ENCODE measurements at regions not wholly inside any gene's neighbourhood (a gene's known extent, or its start where the extent isn't known, plus 50 kb on each side); places are given as distances from the start of the nearest gene placed in this dataset.
"Not testable (repeated sequence)": the region's sequence is repeated elsewhere in the genome, so short reads cannot be mapped to it uniquely, and the experiment has no call there.

DNA sequence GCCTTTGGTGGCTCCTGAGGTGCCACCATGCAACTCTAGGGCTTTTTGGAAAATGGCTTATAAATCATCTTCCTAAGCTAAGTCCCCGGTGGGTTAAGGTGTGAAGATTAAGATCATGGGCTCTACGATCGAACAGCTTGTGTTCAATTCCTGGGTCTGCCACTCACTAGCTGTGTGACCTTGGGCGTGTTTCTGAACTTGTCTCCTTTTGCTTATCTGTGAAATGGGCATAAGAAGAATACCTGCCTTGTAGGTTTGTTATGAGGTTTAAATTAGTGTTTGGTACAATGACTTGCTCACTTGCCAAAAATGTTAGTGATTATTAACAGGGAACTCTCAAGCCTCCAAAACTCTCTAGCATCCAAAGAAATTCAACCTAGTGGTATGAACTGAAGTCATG lies 119.2 kb upstream of the PITX1 start:
- DNase-seq: no peak
- CTCF ChIA-PET: no interaction called here
- Mint-ChIP-seq H3K27ac (no peak overlapping the region), H3K9me3 (peaks cover 3% of the 10 kb centered on the region), H3K4me1 (no peaks in the 10 kb centered on the region), H3K36me3 (ENCODE audit: low read depth) (no peaks in the 10 kb centered on the region), H3K27me3 (peaks cover 2% of the 10 kb centered on the region), H3K4me3 (no peak overlapping the region)
- POLR2A ChIA-PET: no interaction called here

DNA sequence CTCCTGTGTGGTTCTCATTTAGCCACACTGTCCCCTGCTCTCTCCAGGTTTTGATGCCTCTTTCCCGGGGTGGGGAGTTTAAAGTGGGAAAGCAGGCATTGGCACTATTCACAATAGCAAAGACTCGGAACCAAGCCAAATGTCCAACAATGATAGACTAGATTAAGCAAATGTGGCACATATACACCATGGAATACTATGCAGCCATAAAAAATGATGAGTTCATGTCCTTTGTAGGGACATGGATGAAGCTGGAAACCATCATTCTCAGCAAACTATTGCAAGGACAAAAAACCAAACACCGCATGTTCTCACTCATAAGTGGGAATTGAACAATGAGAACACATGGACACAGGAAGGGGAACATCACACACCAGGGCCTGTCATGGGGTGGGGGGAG lies 117.6 kb upstream of the PITX1 start:
- DNase-seq; H3K27me3 Mint-ChIP-seq; H3K9me3 Mint-ChIP-seq; H3K4me3 Mint-ChIP-seq; H3K27ac Mint-ChIP-seq; H3K4me1 Mint-ChIP-seq; POLR2A ChIA-PET; H3K36me3 Mint-ChIP-seq (ENCODE audit: low read depth); CTCF ChIA-PET: not testable (repeated sequence)

DNA sequence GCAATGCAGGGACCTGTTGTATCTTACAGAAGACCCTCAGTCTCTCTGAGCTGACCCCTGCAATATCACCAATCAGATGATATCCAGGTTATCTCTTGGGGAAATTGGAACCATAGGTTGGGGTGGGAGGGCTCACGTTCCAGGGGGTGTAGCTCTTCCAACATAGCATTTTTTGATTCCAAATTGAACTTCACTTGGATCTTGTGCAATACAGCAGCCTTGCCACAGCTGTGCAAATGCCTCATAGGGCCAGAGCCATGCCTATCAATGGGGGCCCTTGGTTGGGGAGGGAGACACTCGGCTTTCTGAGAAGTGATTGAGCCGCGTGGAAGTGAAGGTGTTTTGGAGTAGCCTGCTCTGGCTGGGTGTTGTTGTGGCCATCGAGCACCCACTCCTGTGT lies 117.2 kb upstream of the PITX1 start:
- no peak for DNase-seq
- peaks cover 2% of the 10 kb centered on the region for H3K9me3 Mint-ChIP-seq
- ChIA-PET CTCF (no interaction called here), POLR2A (no interaction called here)
- no peaks in the 10 kb centered on the region for H3K36me3 Mint-ChIP-seq (ENCODE audit: low read depth)
- H3K4me3 Mint-ChIP-seq: no peak overlapping the region
- no peak overlapping the region for H3K27ac Mint-ChIP-seq
- H3K27me3 Mint-ChIP-seq: peaks cover 9% of the 10 kb centered on the region
- no peaks in the 10 kb centered on the region for H3K4me1 Mint-ChIP-seq

DNA sequence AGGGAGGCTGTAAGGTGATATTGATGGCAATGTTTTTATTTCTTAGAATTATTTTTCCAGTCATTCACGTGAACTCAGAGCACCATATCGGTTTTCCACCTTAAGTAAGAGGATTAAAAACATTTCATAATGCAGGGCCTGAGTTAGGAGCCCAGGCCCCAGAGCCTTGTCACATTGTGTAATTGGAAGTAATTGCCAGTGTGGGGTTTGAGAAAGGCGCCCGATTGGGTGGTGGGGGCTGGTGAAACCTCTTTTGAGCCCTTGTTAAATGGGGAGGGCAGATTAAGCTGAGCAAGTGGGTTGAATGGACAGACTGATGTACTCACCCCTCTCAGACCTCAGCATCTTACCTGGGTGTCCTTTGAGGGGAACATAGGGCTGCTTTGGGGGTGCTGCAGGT lies 116.7 kb upstream of the PITX1 start:
- Mint-ChIP-seq H3K4me1 (no peaks in the 10 kb centered on the region), H3K27me3 (peaks cover 10% of the 10 kb centered on the region), H3K9me3 (peaks cover 2% of the 10 kb centered on the region), H3K4me3 (no peak overlapping the region), H3K27ac (no peak overlapping the region), H3K36me3 (ENCODE audit: low read depth) (no peaks in the 10 kb centered on the region)
- ChIA-PET POLR2A (no interaction called here), CTCF (no interaction called here)
- DNase-seq: no peak

DNA sequence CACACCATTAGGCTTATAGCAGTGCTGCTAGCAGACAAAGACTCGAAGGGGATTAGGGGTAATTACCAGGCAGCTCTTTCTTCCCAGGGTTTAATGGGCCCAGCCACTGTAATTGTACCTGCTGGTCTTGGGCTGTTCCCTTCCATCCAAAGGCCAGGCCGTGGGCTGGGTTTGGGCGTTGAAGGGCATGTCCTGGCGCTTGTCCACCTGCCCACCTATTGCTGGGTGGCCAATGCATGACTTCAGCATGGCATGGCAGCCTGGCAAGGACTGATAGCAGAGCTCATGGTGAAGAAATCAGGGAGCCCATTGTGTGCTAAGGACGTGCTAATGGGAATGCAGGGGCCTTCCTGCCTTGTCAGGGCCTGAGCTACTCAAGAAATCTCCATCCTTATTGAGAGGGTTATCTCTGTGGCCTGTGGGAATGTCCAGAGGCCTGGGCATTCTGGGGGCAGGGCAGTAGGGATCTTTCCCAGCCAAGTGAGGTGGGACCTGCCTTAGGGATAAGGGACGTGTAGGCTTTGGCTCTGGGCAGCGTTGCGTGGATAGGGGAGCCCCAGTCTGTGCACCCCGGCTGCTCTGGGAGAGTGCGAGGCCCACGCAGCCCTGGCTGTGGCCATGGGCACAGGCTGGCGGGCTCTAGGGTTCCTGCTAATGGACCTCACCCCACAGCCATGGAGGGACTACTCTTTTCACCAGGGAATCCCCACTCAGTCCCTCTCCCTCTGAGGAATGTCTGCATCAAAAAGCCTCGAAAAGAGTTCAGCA lies 116.1 kb upstream of the PITX1 start:
- ChIA-PET POLR2A (no interaction called here), CTCF (no interaction called here)
- DNase-seq: no peak
- Mint-ChIP-seq H3K36me3 (ENCODE audit: low read depth) (no peaks in the 10 kb centered on the region), H3K4me3 (no peak overlapping the region), H3K4me1 (no peaks in the 10 kb centered on the region), H3K27me3 (peaks cover 13% of the 10 kb centered on the region), H3K27ac (no peak overlapping the region), H3K9me3 (peaks cover 2% of the 10 kb centered on the region)

DNA sequence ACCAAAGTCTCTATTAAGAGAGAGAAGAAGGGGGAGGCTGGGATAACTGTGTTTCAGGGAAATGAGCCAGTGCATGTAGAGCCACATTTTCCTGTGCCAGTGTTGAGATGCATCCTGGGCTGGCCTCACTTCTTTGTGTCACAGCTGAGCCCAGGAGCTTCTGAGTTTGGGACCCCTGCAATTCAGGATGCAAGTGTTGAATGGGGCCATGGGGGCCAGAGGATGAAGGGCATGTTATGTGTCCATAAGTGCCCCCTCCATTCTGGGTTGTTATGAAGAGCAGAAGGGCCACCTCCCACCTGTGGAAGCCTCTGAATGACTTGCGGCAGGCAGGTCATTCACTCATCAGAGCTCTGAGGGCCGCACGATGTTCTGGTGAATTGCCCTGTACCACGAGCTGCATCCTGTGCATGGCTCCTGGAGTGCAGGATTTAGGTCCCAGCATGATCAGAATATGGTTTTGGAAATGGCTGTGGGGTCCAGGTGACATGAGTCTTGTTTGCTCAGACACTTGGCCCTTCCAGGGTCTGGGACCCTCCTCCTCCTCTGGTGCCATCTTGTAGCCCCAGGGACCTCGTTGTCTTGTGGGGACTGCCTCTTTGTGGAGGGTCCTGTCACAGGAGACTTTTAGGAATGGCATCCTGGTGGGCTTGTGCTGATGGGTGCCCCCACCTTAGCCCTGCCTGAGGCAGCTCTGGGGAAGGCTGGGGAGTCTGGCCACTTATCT lies 115.4 kb upstream of the PITX1 start:
- Mint-ChIP-seq H3K4me1 (no peaks in the 10 kb centered on the region), H3K36me3 (ENCODE audit: low read depth) (no peaks in the 10 kb centered on the region), H3K27me3 (peaks cover 16% of the 10 kb centered on the region), H3K27ac (no peak overlapping the region), H3K9me3 (peaks cover 4% of the 10 kb centered on the region), H3K4me3 (no peak overlapping the region)
- ChIA-PET POLR2A (no interaction called here), CTCF (no interaction called here)
- DNase-seq: no peak

DNA sequence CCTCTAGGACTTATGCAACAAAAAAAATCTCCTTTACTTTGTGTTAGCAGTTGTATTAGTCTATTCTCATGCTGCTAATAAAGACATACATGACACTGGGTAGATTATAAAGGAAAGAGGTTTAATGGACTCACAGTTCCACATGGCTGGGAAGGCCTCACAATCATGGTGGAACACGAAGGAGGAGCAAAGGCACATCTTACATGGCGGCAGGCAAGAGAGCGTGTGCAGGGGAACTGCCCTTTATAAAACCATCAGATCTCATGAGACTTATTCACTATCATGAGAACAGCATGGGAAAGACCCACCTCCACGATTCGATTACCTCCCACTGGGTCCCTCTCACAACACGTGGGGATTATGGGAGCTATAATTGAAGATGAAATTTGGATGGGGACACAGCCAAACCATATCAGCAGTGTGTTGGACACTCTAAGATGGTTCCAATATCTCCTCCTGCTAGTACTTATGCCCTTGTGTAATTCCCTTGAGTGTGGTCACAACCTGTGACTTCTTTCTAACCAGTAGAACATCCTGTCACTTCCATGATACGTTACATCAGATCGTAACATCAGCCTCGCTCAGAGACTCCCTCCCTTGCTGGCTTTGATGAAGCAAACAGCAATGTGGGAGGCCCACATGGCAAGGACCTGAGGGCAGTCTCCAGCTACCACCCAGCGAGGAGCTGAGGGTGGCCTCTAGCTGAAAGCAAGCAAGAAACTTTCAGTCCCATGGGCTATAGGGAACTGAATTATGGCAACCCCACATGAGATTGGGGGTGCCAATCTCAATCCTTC lies 113.5 kb upstream of the PITX1 start:
- POLR2A ChIA-PET: no interaction called here
- H3K4me1 Mint-ChIP-seq: no peaks in the 10 kb centered on the region
- CTCF ChIA-PET: interaction anchor here (0.9 to 1.3 kb wide), 2 partner anchors 24 to 65 kb away, joined by 3 read pairs; no protein-coding TSS in a partner anchor
- no peaks in the 10 kb centered on the region for H3K36me3 Mint-ChIP-seq (ENCODE audit: low read depth)
- no peak overlapping the region for H3K27ac Mint-ChIP-seq
- H3K27me3 Mint-ChIP-seq: peaks cover 17% of the 10 kb centered on the region
- no peak for DNase-seq
- H3K4me3 Mint-ChIP-seq: no peak overlapping the region
- peaks cover 5% of the 10 kb centered on the region for H3K9me3 Mint-ChIP-seq

DNA sequence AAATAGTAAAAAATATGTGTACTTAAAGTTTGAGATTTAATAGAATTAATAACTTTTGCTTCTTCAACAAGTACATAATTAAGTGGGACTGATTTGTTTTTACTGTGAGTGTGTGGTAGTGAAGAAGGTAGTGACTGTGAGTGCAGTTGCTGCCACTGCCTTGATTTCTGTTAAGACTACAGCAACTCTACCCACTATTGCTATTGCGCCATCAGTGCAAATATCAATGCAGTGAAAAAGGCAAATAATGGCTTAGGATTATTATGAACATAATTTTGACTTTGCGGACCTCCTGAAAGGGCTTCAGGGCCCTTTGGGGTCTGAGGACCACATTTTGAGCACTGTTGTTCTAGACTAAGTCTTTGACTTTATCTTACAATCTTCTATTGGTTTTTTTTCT lies 112.0 kb upstream of the PITX1 start:
- no peaks in the 10 kb centered on the region for H3K4me1 Mint-ChIP-seq
- peaks cover 5% of the 10 kb centered on the region for H3K9me3 Mint-ChIP-seq
- peaks cover 17% of the 10 kb centered on the region for H3K27me3 Mint-ChIP-seq
- H3K27ac Mint-ChIP-seq: no peak overlapping the region
- no peak overlapping the region for H3K4me3 Mint-ChIP-seq
- no peaks in the 10 kb centered on the region for H3K36me3 Mint-ChIP-seq (ENCODE audit: low read depth)
- CTCF ChIA-PET: interaction anchor here (1.4 kb wide), 1 partner anchor 18 kb away, joined by 4 read pairs; no protein-coding TSS in a partner anchor
- POLR2A ChIA-PET: no interaction called here
- DNase-seq: no peak

DNA sequence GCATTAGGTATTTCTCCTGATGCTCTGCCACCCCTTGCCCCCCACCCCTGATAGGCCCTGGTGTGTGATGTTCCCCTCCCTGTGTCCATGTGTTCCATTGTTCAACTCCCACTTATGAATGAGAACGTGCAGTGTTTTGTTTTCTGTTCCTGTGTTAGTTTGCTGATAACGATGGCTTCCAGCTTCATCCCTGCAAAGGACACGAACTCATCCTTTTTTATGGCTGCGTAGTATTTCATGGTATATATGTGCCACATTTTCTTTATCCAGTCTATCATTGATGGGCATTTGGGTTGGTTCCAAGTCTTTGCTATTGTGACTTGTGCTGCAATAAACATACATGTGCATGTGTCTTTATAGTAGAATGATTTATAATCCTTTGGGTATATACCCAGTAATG lies 109.7 kb upstream of the PITX1 start:
- H3K9me3 Mint-ChIP-seq; H3K4me1 Mint-ChIP-seq; H3K4me3 Mint-ChIP-seq; DNase-seq; H3K36me3 Mint-ChIP-seq (ENCODE audit: low read depth); POLR2A ChIA-PET; H3K27ac Mint-ChIP-seq; CTCF ChIA-PET: not testable (repeated sequence)
- H3K27me3 Mint-ChIP-seq: peaks cover 22% of the 10 kb centered on the region

DNA sequence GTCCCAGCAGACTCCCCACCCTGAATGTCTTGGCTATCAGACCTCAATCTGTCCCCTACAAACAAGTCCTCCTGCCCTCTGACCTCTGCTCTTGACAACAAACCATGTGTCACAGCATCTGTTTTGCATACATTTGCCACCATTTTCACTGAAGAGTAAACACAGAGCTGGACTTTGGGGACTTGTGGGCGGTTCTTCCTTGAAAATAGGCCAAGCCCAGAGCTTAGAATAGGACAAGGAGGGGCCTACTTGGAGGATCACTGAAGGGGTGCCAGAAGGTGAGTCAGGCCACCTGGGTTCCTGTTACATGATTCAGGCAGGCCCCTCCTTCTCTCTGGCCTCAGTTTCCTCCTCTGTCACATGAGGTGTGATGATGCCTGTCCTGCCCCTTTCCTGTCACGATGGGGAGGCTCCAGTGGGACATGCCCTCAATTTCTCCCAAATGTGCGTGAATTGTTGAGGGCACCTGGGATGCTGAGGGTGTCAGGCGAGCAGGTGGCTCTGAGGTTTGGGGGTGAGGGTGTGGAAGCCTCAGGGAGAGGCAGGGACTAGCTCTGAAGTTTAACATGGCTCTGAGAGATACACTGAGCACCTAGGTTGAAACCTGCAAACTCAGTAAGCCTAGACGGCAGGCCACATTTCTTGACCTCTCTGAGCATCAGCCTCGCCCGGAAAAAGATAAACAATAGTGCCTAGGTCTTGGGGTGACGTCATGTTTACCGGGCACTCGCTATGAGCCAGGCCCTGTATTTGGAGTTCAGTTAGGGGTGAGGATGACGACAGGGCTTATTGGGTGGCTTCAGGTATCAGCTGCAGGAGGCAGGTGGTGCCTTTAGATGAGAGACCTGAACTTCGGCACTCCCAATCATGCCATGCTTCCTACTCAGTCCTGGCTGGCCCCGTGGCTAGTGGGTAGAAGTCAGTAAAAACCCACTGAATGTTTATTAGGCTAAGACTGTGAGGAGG lies 107.6 kb upstream of the PITX1 start:
- Mint-ChIP-seq H3K9me3 (peaks cover 2% of the 10 kb centered on the region), H3K27ac (no peak overlapping the region), H3K27me3 (peaks cover 16% of the 10 kb centered on the region), H3K4me3 (no peak overlapping the region), H3K36me3 (ENCODE audit: low read depth) (no peaks in the 10 kb centered on the region), H3K4me1 (no peaks in the 10 kb centered on the region)
- CTCF ChIA-PET: no interaction called here
- DNase-seq: no peak
- POLR2A ChIA-PET: no interaction called here

DNA sequence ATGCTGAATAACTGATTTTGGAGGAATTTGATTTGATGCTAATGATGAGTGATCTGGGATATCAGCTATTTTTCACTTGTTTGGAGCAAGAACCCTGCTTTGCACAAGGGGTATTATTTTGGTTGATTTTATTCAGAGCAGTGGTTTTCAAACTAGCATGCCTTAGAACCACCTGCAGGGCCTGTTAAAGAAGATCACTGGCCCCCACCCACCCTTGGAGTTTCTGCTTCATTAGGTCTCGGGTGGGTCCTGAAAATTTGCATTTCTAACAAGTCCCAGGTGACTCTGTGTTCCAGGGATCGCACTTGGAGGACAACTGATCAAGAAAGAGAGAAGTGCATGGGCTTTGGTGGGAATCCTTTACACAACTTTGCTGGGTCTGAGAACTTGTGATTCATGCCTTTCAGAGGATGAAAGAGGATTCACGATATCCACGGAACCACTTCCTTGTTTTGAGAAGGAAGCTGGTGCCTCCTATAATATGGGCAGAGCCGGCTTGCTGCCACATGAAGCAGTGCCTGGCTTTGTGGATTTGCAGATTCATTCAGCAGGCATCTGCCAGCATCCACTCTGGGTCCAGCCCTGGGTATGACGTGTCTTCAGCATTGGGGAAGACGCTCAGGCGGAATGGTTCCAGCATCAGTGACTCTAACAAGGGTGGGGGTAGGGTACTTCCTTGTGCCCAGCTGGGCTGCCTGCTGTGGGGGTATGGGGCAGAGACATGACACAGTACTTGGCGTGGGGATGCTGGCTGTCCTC lies 106.6 kb upstream of the PITX1 start:
- no peaks in the 10 kb centered on the region for H3K36me3 Mint-ChIP-seq (ENCODE audit: low read depth)
- DNase-seq: no peak
- ChIA-PET POLR2A (no interaction called here), CTCF (no interaction called here)
- H3K4me1 Mint-ChIP-seq: no peaks in the 10 kb centered on the region
- no peak overlapping the region for H3K4me3 Mint-ChIP-seq
- peaks cover 2% of the 10 kb centered on the region for H3K9me3 Mint-ChIP-seq
- no peak overlapping the region for H3K27ac Mint-ChIP-seq
- H3K27me3 Mint-ChIP-seq: peaks cover 12% of the 10 kb centered on the region
